ENCODE measurements at regions not wholly inside any gene's neighbourhood (a gene's known extent, or its start where the extent isn't known, plus 50 kb on each side); places are given as distances from the start of the nearest gene placed in this dataset.

GRCh38 chr17:54544249-54544648, 356.4 kb upstream of the TOM1L1 start:
- Mint-ChIP-seq H3K27ac (no peak overlapping the region), H3K4me1 (no peaks in the 10 kb centered on the region), H3K9me3 (ENCODE audit: insufficient read depth) (peaks cover 12% of the 10 kb centered on the region), H3K4me3 (no peak overlapping the region), H3K27me3 (no peaks in the 10 kb centered on the region)
- Histone ChIP-seq H3K36me3 (replicated peaks in 1 of 2; ENCODE audit: control extremely low read depth in 1 of 2, control insufficient read depth in 1 of 2, extremely low read depth in 1 of 2, insufficient read depth in 2 of 2, low read length in 1 of 2) (no peaks in the 10 kb centered on the region), H3K4me3 (ENCODE audit: control extremely low read depth in 1 of 5, extremely low read depth in 1 of 5, insufficient read depth in 1 of 5, low read depth in 2 of 5, low read length in 4 of 5) (no peak overlapping the region), H3K27ac (ENCODE audit: low read length in 2 of 2) (no peak overlapping the region), H3K4me1 (ENCODE audit: control insufficient read depth in 2 of 2, insufficient read depth in 2 of 2, low read length in 2 of 2) (no peaks in the 10 kb centered on the region), H2AFZ (ENCODE audit: insufficient read depth, low read depth, low read length, poor library complexity, severe bottlenecking) (no peak overlapping the region), H3K4me2 (replicated peaks; ENCODE audit: low read depth, low read length, poor library complexity, severe bottlenecking) (no peak overlapping the region), H3K27me3 (replicated peaks in 1 of 4; ENCODE audit: control extremely low read depth in 1 of 4, control insufficient read depth in 3 of 4, insufficient read depth in 4 of 4, low read length in 3 of 4) (no peaks in the 10 kb centered on the region), H3K9ac (ENCODE audit: low read length) (no peak overlapping the region), H3K79me2 (ENCODE audit: control insufficient read depth, insufficient read depth, low read length) (no peaks in the 10 kb centered on the region), H4K20me1 (ENCODE audit: control insufficient read depth, insufficient read depth, low read length, poor library complexity, severe bottlenecking) (no peaks in the 10 kb centered on the region), H3K9me3 (ENCODE audit: control extremely low read depth in 1 of 3, control insufficient read depth in 2 of 3, insufficient read depth in 1 of 3, low read length in 2 of 3) (peaks cover 0 to 9% (median 0%) of the 10 kb centered on the region in 3 donors)
- no peak for DNase-seq
- ChIA-PET POLR2A (no interaction called here), CTCF (no interaction called here)
- ATAC-seq (ENCODE audit: low read depth) = no peak
- intact Hi-C loops (cut with micrococcal nuclease) = no loop called here
- 82% methylated on average over 4 of the region's 4 CpGs for WGBS (ENCODE audit: insufficient coverage)
- TF ChIP-seq CTCF (IDR thresholded peaks at IDR 0.05) = no peak
- no peak for TF ChIP-seq EZH2 (IDR thresholded peaks at IDR 0.05; ENCODE audit: borderline replicate concordance, insufficient read depth, low read depth, low read length, poor library complexity, severe bottlenecking)

GRCh38 chr17:54559883-54560282, 340.8 kb upstream of the TOM1L1 start:
- ChIA-PET POLR2A (no interaction called here), CTCF (no interaction called here)
- Histone ChIP-seq H3K9ac (ENCODE audit: low read length) (no peak overlapping the region), H3K9me3 (ENCODE audit: control extremely low read depth in 1 of 3, control insufficient read depth in 2 of 3, insufficient read depth in 1 of 3, low read length in 2 of 3) (peaks cover 0 to 4% (median 0%) of the 10 kb centered on the region in 3 donors), H3K27me3 (replicated peaks in 1 of 4; ENCODE audit: control extremely low read depth in 1 of 4, control insufficient read depth in 3 of 4, insufficient read depth in 4 of 4, low read length in 3 of 4) (no peaks in the 10 kb centered on the region), H3K4me1 (ENCODE audit: control insufficient read depth in 2 of 2, insufficient read depth in 2 of 2, low read length in 2 of 2) (no peaks in the 10 kb centered on the region), H2AFZ (ENCODE audit: insufficient read depth, low read depth, low read length, poor library complexity, severe bottlenecking) (no peak overlapping the region), H3K4me2 (replicated peaks; ENCODE audit: low read depth, low read length, poor library complexity, severe bottlenecking) (no peak overlapping the region), H3K4me3 (ENCODE audit: control extremely low read depth in 1 of 5, extremely low read depth in 1 of 5, insufficient read depth in 1 of 5, low read depth in 2 of 5, low read length in 4 of 5) (no peak overlapping the region), H3K27ac (ENCODE audit: low read length in 2 of 2) (no peak overlapping the region), H4K20me1 (ENCODE audit: control insufficient read depth, insufficient read depth, low read length, poor library complexity, severe bottlenecking) (no peaks in the 10 kb centered on the region), H3K79me2 (ENCODE audit: control insufficient read depth, insufficient read depth, low read length) (no peaks in the 10 kb centered on the region), H3K36me3 (replicated peaks in 1 of 2; ENCODE audit: control extremely low read depth in 1 of 2, control insufficient read depth in 1 of 2, extremely low read depth in 1 of 2, insufficient read depth in 2 of 2, low read length in 1 of 2) (no peaks in the 10 kb centered on the region)
- Mint-ChIP-seq H3K4me3 (no peak overlapping the region), H3K4me1 (no peaks in the 10 kb centered on the region), H3K9me3 (ENCODE audit: insufficient read depth) (peaks cover 4% of the 10 kb centered on the region), H3K27me3 (no peaks in the 10 kb centered on the region), H3K27ac (no peak overlapping the region)
- no CpG with 5 or more reads among the region's 1 CpG for WGBS (ENCODE audit: insufficient coverage)
- intact Hi-C loops (cut with micrococcal nuclease) = no loop called here
- no peak for DNase-seq
- ATAC-seq (ENCODE audit: low read depth) = no peak
- TF ChIP-seq EZH2 (IDR thresholded peaks at IDR 0.05; ENCODE audit: borderline replicate concordance, insufficient read depth, low read depth, low read length, poor library complexity, severe bottlenecking) (no peak), CTCF (IDR thresholded peaks at IDR 0.05) (no peak)
